ENCODE measurements at regions not wholly inside any gene's neighbourhood (a gene's known extent, or its start where the extent isn't known, plus 50 kb on each side); places are given as distances from the start of the nearest gene placed in this dataset.

GRCh38 chr19:31164791-31165251 is 184.4 kb downstream of the TSHZ3 start:
- Histone ChIP-seq H3K27ac (no peak overlapping the region), H3K9me3 (no peaks in the 10 kb centered on the region), H3K4me1 (no peaks in the 10 kb centered on the region), H3K27me3 (peaks cover 0 to 13% (median 0%) of the 10 kb centered on the region in 4 donors), H3K36me3 (no peaks in the 10 kb centered on the region), H3K4me3 (no peak overlapping the region)
- no peak for DNase-seq
- TF ChIP-seq CTCF (IDR thresholded peaks at IDR 0.05) = no peak
- TF ChIP-seq POLR2A (IDR thresholded peaks at IDR 0.05) = no peak
- intact Hi-C loops (cut with DNase I) = no loop called here
- 32 to 63% methylated on average over 8 to 14 of the region's 20 CpGs for WGBS, 2 donors

DNA sequence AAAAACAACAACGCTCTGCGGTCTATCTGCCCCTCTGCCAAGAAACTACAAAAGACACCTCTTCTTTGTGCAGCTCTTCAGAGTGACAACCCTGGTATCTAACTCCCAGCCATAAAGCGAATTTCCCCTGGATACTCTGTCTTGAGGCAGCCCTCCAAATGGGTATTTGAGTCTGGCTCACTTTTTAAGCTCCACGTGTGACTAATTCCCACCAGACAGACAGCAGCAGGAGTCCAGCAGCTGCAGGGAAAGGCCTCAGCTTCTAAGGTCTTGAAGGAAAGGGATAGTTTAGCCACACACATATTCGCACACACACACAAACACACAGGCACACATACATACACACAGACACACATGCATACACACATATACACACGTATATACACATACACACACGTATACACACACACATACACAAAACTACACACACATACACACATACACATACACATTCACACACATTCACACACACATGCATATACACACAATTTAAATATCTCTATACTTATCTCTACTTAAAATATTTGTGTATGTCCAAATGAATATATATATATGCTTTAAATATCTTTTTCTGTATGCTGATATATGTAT is 188.8 kb downstream of the TSHZ3 start:
- Histone ChIP-seq H3K27me3 (peaks cover 0 to 13% (median 0%) of the 10 kb centered on the region in 4 donors), H3K9me3 (no peaks in the 10 kb centered on the region), H3K27ac (no peak overlapping the region), H3K36me3 (no peaks in the 10 kb centered on the region), H3K4me3 (no peak overlapping the region), H3K4me1 (no peaks in the 10 kb centered on the region)
- TF ChIP-seq CTCF (IDR thresholded peaks at IDR 0.05) = no peak
- no peak for TF ChIP-seq POLR2A (IDR thresholded peaks at IDR 0.05)
- intact Hi-C loops (cut with DNase I) = no loop called here
- no peak for DNase-seq
- 65 to 81% methylated on average over 6 to 7 of the region's 7 CpGs for WGBS, 2 donors

GRCh38 chr19:31154021-31154420 is 195.2 kb downstream of the TSHZ3 start:
- 25 to 40% methylated on average over 1 of the region's 1 CpG for WGBS, 2 donors
- Histone ChIP-seq H3K36me3 (no peaks in the 10 kb centered on the region), H3K4me1 (no peaks in the 10 kb centered on the region), H3K9me3 (no peaks in the 10 kb centered on the region), H3K27ac (no peak overlapping the region), H3K4me3 (no peak overlapping the region), H3K27me3 (no peaks in the 10 kb centered on the region)
- no peak for DNase-seq
- intact Hi-C loops (cut with DNase I) = no loop called here
- no peak for TF ChIP-seq POLR2A (IDR thresholded peaks at IDR 0.05)
- TF ChIP-seq CTCF (IDR thresholded peaks at IDR 0.05) = no peak

DNA sequence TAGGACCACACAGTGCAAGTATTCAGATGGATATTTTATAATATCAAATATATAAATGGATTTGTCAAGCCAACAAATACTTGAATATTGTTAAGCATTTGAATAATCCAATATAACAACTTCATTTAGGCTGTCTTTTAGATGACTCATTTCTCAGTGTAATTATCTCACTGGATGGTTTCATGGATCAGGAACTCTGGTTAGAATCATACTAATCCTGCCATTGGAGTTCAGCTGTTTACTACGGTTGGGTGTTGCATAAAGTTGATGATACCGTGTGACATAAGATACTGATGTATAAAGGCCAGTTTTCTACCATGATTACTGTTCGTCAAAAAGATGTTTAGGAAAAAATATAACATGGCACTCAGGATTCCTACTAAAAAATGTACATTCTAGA is 196.3 kb downstream of the TSHZ3 start:
- no peak for TF ChIP-seq CTCF (IDR thresholded peaks at IDR 0.05)
- TF ChIP-seq POLR2A (IDR thresholded peaks at IDR 0.05) = no peak
- H3K36me3 ChIP-seq = no peaks in the 10 kb centered on the region
- intact Hi-C loops (cut with DNase I) = no loop called here
- no peaks in the 10 kb centered on the region for H3K27me3 ChIP-seq
- no peak overlapping the region for H3K27ac ChIP-seq
- no peak for DNase-seq
- H3K9me3 ChIP-seq = no peaks in the 10 kb centered on the region
- WGBS, 2 donors = 57 to 73% methylated on average over 3 of the region's 3 CpGs
- no peaks in the 10 kb centered on the region for H3K4me1 ChIP-seq
- H3K4me3 ChIP-seq = no peak overlapping the region

- Histone ChIP-seq H3K27me3 (no peaks in the 10 kb centered on the region), H3K4me3 (no peak overlapping the region), H3K27ac (no peak overlapping the region), H3K36me3 (no peaks in the 10 kb centered on the region), H3K4me1 (no peaks in the 10 kb centered on the region), H3K9me3 (no peaks in the 10 kb centered on the region)
- intact Hi-C loops (cut with DNase I) = no loop called here
- no peak for DNase-seq
- TF ChIP-seq POLR2A (IDR thresholded peaks at IDR 0.05) (no peak), CTCF (IDR thresholded peaks at IDR 0.05) (no peak)
- 73 to 79% methylated on average over 14 to 21 of the region's 23 CpGs for WGBS, 2 donors
Measured at GRCh38 chr19:31149441-31149941, 199.7 kb downstream of the TSHZ3 start.
